SK-N-SH (cell line): ENCODE measurements at regions not wholly inside any gene's neighbourhood (a gene's known extent, or its start where the extent isn't known, plus 50 kb on each side); places are given as distances from the start of the nearest gene placed in this dataset.

Experiments used
- CTCF ChIA-PET: fragments of 300-600, 350-600 bp; formaldehyde crosslinking; extraction: SDS; loops from one replicate; lab custom pipeline; 2021; lab: Yijun Ruan, JAX
- POLR2A ChIA-PET: fragments of 350-600 bp; sonication (Branson Sonifier 250); formaldehyde crosslinking; extraction: SDS; loops from one replicate; lab custom pipeline; 2020; ENCODE audit warnings: antibody characterized with exemption, inconsistent platforms; lab: Yijun Ruan, JAX
- DNase-seq: peaks from one replicate; pipeline ENCODE4 v3.0.0; 2012
- H2AFZ ChIP-seq: fragments of 200-600 bp; sonication (generic); 2 replicates; pipeline ENCODE4 v1.8.1; 2016; ENCODE audit warnings: antibody characterized with exemption, mild to moderate bottlenecking, low read depth
- H3F3A ChIP-seq: fragments of 200-600 bp; sonication (generic); replicated peaks from 2 replicates; pipeline ENCODE3; 2016; ENCODE audit warnings: antibody characterized with exemption, mild to moderate bottlenecking; ENCODE audit not compliant: insufficient read depth
- H3K27ac ChIP-seq, 2 experiments: fragments of 200-500 bp in 1 of 2; fragments of 200-600 bp in 1 of 2; sonication (Bioruptor generic) in 1 of 2; sonication (generic), shearing (Covaris generic) in 1 of 2; 2 replicates each; pipeline versions ENCODE4 v1.5.1 to v1.6.1; 2014 to 2016; ENCODE audit warnings: low read depth in 2 of 2, inconsistent platforms in 1 of 2, low read length in 1 of 2, mild to moderate bottlenecking in 1 of 2, mixed read lengths in 1 of 2
- H3K27me3 ChIP-seq: fragments of 200-600 bp; sonication (generic), shearing (Covaris generic); 2 replicates; pipeline ENCODE4 v1.6.1; 2016; ENCODE audit warnings: mixed run types; ENCODE audit not compliant: insufficient read depth
- H3K36me3 ChIP-seq, 2 experiments: fragments of 200-500 bp in 1 of 2; fragments of 200-600 bp in 1 of 2; sonication (Bioruptor generic) in 1 of 2; sonication (generic) in 1 of 2; replicated peaks in 1 of 2; 2 replicates each; pipeline versions ENCODE3 to v1.5.1; 2014 to 2016; ENCODE audit warnings: low read length in 1 of 2, mild to moderate bottlenecking in 1 of 2; ENCODE audit not compliant: insufficient read depth in 2 of 2, control insufficient read depth in 1 of 2
- H3K4me1 ChIP-seq, 2 experiments: fragments of 200-500 bp in 1 of 2; fragments of 200-600 bp in 1 of 2; sonication (Bioruptor generic) in 1 of 2; sonication (generic), shearing (Covaris generic) in 1 of 2; 2 replicates each; pipeline versions ENCODE4 v1.5.1 to v1.6.1; 2014 to 2016; ENCODE audit warnings: low read depth in 1 of 2, low read length in 1 of 2, mixed run types in 1 of 2; ENCODE audit not compliant: insufficient read depth in 2 of 2, control insufficient read depth in 1 of 2
- H3K4me2 ChIP-seq: fragments of 200-600 bp; sonication (generic), shearing (Covaris generic); 2 replicates; pipeline ENCODE4 v1.6.1; 2017; ENCODE audit warnings: mixed run types
- H3K4me3 ChIP-seq, 2 experiments: fragments of 200-500 bp in 1 of 2; fragments of 200-600 bp in 1 of 2; sonication (Bioruptor generic) in 1 of 2; sonication (generic), shearing (Covaris generic) in 1 of 2; 2 replicates each; pipeline versions ENCODE4 v1.5.1 to v1.8.1; 2014 to 2016; ENCODE audit warnings: low read depth in 2 of 2, inconsistent platforms in 1 of 2, low read length in 1 of 2, mild to moderate bottlenecking in 1 of 2, mixed read lengths in 1 of 2, moderate library complexity in 1 of 2
- H3K79me2 ChIP-seq: fragments of 200-600 bp; sonication (generic); 2 replicates; pipeline ENCODE4 v1.8.1; 2017; ENCODE audit warnings: mild to moderate bottlenecking; ENCODE audit not compliant: insufficient read depth
- H3K9ac ChIP-seq: fragments of 200-600 bp; sonication (generic); 2 replicates; pipeline ENCODE4 v1.6.1; 2017; ENCODE audit warnings: mixed run types
- H3K9me2 ChIP-seq: fragments of 200-600 bp; sonication (generic); 2 replicates; pipeline ENCODE4 v1.6.1; 2017; ENCODE audit warnings: mixed run types
- H3K9me3 ChIP-seq: fragments of 200-600 bp; sonication (generic); 2 replicates; pipeline ENCODE4 v1.6.1; 2017; ENCODE audit warnings: mixed run types, mild to moderate bottlenecking, moderate library complexity
- H4K20me1 ChIP-seq: fragments of 200-600 bp; sonication (generic); 2 replicates; pipeline ENCODE4 v1.6.1; 2017; ENCODE audit warnings: mild to moderate bottlenecking, mixed run types; ENCODE audit not compliant: insufficient read depth
- CHD2 ChIP-seq: fragments of 150-350 bp; IDR thresholded peaks from 2 replicates; pipeline ENCODE4 v1.6.1; 2018; ENCODE audit warnings: low read length; ENCODE audit not compliant: partially characterized antibody
- EP300 ChIP-seq, 2 experiments: IDR thresholded peaks; 2 replicates each; pipeline versions ENCODE4 v1.4.0 to v1.6.1; 2012; ENCODE audit warnings: borderline replicate concordance in 1 of 2, low read depth in 1 of 2, low read length in 1 of 2
- EZH2phosphoT487 ChIP-seq: fragments of 200-600 bp; sonication (generic); IDR thresholded peaks from 2 replicates; pipeline ENCODE4 v1.6.1; 2017; ENCODE audit warnings: low read depth, mixed run types, mild to moderate bottlenecking, antibody characterized with exemption, moderate library complexity, borderline replicate concordance
- FOSL2 ChIP-seq: IDR thresholded peaks from 2 replicates; pipeline ENCODE4 v1.4.0; 2012; ENCODE audit warnings: low read depth, mild to moderate bottlenecking, moderate library complexity, borderline replicate concordance
- FOXM1 ChIP-seq: IDR thresholded peaks from 2 replicates; pipeline ENCODE4 v1.4.0; 2012; ENCODE audit warnings: low read depth, mild to moderate bottlenecking
- GABPA ChIP-seq: IDR thresholded peaks from 2 replicates; pipeline ENCODE4 v1.4.0; 2012; ENCODE audit warnings: low read depth, mild to moderate bottlenecking
- GATA2 ChIP-seq: sonication (generic); formaldehyde crosslinking; IDR thresholded peaks from 2 replicates; pipeline ENCODE4 v1.5.0; 2020; ENCODE audit warnings: mild to moderate bottlenecking, missing genetic modification reagents
- RAD21 ChIP-seq: IDR thresholded peaks from 2 replicates; pipeline ENCODE4 v1.6.1; 2012; ENCODE audit warnings: mild to moderate bottlenecking, low read length
- RCOR1 ChIP-seq: fragments of 150-350 bp; IDR thresholded peaks from 2 replicates; pipeline ENCODE4 v1.6.1; 2017; ENCODE audit warnings: antibody characterized with exemption, low read length
- RFX5 ChIP-seq: IDR thresholded peaks from 2 replicates; pipeline ENCODE4 v1.6.1; 2012; ENCODE audit warnings: mild to moderate bottlenecking, improper control_type of control experiment, low read length
- RXRA ChIP-seq: IDR thresholded peaks from 2 replicates; pipeline ENCODE4 v1.4.0; 2012; ENCODE audit warnings: low read depth, mild to moderate bottlenecking, borderline replicate concordance
- SIN3A ChIP-seq: IDR thresholded peaks from 2 replicates; pipeline ENCODE4 v1.6.1; 2012; ENCODE audit warnings: low read depth, mild to moderate bottlenecking, low read length, moderate library complexity, borderline replicate concordance
- SMC3 ChIP-seq: IDR thresholded peaks from 2 replicates; pipeline ENCODE4 v1.6.1; 2012; ENCODE audit warnings: low read depth, low read length, improper control_type of control experiment
- TAF1 ChIP-seq: IDR thresholded peaks from 2 replicates; pipeline ENCODE4 v1.6.1; 2012; ENCODE audit warnings: low read depth, mild to moderate bottlenecking, low read length, moderate library complexity, borderline replicate concordance
- TCF12 ChIP-seq: IDR thresholded peaks from 2 replicates; pipeline ENCODE4 v1.4.0; 2012
- TEAD4 ChIP-seq: IDR thresholded peaks from 2 replicates; pipeline ENCODE4 v1.4.0; 2012; ENCODE audit warnings: mild to moderate bottlenecking, borderline replicate concordance; ENCODE audit not compliant: insufficient read depth
- WGBS: methylation state at CpG from one replicate; pipeline ENCODE4 v1.1.6; 2017; ENCODE audit warnings: low lambda C conversion rate; 5-methylcytosine and 5-hydroxymethylcytosine counted together
- TF ChIP-seq, protein P1 (sequence below): IDR thresholded peaks from 2 replicates; pipeline ENCODE4 v1.4.0; 2012; ENCODE audit warnings: low read depth, borderline replicate concordance
- TF ChIP-seq, protein P2 (sequence below): fragments of 200-600 bp; sonication (generic); IDR thresholded peaks from 2 replicates; pipeline ENCODE4 v1.6.1; 2017; ENCODE audit warnings: antibody characterized with exemption, mild to moderate bottlenecking, moderate library complexity

- no peak overlapping the region for H3K9ac ChIP-seq
- H4K20me1 ChIP-seq = no peaks in the 10 kb centered on the region
- CTCF ChIA-PET = interaction anchor here (1.1 kb wide), 1 partner anchor 14 kb away, joined by 3 read pairs; no protein-coding TSS in a partner anchor
- peaks cover 0 to 7% of the 10 kb centered on the region in 2 experiments; a peak in 2 of 4 replicates for H3K4me1 ChIP-seq
- TF ChIP-seq EZH2phosphoT487 (no peak), SMC3 (no peak), RCOR1 (no peak), SIN3A (no peak), TEAD4 (no peak), RXRA (no peak), CHD2 (no peak), RAD21 (no peak), FOSL2 (no peak), GATA2 (CRISPR knock-in tag) (no peak), EP300 (IDR thresholded peaks at IDR 0.05; ENCODE audit: borderline replicate concordance in 1 of 2, low read depth in 1 of 2, low read length in 1 of 2) (no peak), RFX5 (no peak), TCF12 (no peak), GABPA (no peak), FOXM1 (no peak), TAF1 (no peak)
- TF ChIP-seq, protein P1, sequence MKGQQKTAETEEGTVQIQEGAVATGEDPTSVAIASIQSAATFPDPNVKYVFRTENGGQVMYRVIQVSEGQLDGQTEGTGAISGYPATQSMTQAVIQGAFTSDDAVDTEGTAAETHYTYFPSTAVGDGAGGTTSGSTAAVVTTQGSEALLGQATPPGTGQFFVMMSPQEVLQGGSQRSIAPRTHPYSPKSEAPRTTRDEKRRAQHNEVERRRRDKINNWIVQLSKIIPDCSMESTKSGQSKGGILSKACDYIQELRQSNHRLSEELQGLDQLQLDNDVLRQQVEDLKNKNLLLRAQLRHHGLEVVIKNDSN = no peak
- TF ChIP-seq, protein P2, sequence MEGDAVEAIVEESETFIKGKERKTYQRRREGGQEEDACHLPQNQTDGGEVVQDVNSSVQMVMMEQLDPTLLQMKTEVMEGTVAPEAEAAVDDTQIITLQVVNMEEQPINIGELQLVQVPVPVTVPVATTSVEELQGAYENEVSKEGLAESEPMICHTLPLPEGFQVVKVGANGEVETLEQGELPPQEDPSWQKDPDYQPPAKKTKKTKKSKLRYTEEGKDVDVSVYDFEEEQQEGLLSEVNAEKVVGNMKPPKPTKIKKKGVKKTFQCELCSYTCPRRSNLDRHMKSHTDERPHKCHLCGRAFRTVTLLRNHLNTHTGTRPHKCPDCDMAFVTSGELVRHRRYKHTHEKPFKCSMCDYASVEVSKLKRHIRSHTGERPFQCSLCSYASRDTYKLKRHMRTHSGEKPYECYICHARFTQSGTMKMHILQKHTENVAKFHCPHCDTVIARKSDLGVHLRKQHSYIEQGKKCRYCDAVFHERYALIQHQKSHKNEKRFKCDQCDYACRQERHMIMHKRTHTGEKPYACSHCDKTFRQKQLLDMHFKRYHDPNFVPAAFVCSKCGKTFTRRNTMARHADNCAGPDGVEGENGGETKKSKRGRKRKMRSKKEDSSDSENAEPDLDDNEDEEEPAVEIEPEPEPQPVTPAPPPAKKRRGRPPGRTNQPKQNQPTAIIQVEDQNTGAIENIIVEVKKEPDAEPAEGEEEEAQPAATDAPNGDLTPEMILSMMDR = no peak
- TF ChIP-seq, all 33 proteins: peak for 0
- no peaks in the 10 kb centered on the region for H3K36me3 ChIP-seq
- no peaks in the 10 kb centered on the region for H3K79me2 ChIP-seq
- no peak overlapping the region for H3K4me3 ChIP-seq
- no peaks in the 10 kb centered on the region for H3K9me3 ChIP-seq
- no peaks in the 10 kb centered on the region for H3K9me2 ChIP-seq
- H2AFZ ChIP-seq = no peak overlapping the region
- no peaks in the 10 kb centered on the region for H3F3A ChIP-seq
- H3K27me3 ChIP-seq = no peaks in the 10 kb centered on the region
- no peak overlapping the region for H3K27ac ChIP-seq
- 88% methylated on average over 5 of the region's 5 CpGs for whole genome bisulfite sequencing
- H3K4me2 ChIP-seq = no peak overlapping the region
- DNase-seq = no peak
- POLR2A ChIA-PET = no interaction called here
These were observed 122.9 kb upstream of the ATP2B1 start for GRCh38 chr12:89831310-89832095.
